Trophoblast cell (in vitro differentiated cells and primary cell): ENCODE measurements at regions not wholly inside any gene's neighbourhood (a gene's known extent, or its start where the extent isn't known, plus 50 kb on each side); places are given as distances from the start of the nearest gene placed in this dataset.
"Not testable (repeated sequence)": the region's sequence is repeated elsewhere in the genome, so short reads cannot be mapped to it uniquely, and the experiment has no call there.

Experiments used
- DNase-seq, 2 donors: peaks; one replicate each; pipeline ENCODE4 v3.0.0-alpha.2; 2016
- H2AFZ ChIP-seq: 2 replicates; pipeline ENCODE4 v1.6.1; 2013; ENCODE audit warnings: low read length, moderate library complexity, mild to moderate bottlenecking; ENCODE audit not compliant: insufficient read depth, poor library complexity
- H2AK5ac ChIP-seq: 2 replicates; pipeline ENCODE4 v1.6.1; 2013; ENCODE audit warnings: mild to moderate bottlenecking, low read length
- H2BK120ac ChIP-seq: 2 replicates; pipeline ENCODE4 v1.6.1; 2013; ENCODE audit warnings: low read length, mild to moderate bottlenecking, moderate library complexity; ENCODE audit not compliant: insufficient read depth, poor library complexity
- H2BK12ac ChIP-seq: 2 replicates; pipeline ENCODE4 v1.6.1; 2013; ENCODE audit warnings: mild to moderate bottlenecking, low read length, moderate library complexity
- H2BK5ac ChIP-seq: 2 replicates; pipeline ENCODE4 v1.6.1; 2013; ENCODE audit warnings: low read length, low read depth, moderate library complexity, mild to moderate bottlenecking; ENCODE audit not compliant: poor library complexity
- H3K14ac ChIP-seq: 2 replicates; pipeline ENCODE4 v1.6.1; 2013; ENCODE audit warnings: mild to moderate bottlenecking, low read length
- H3K18ac ChIP-seq: 2 replicates; pipeline ENCODE4 v1.6.1; 2013; ENCODE audit warnings: mild to moderate bottlenecking, low read length
- H3K23ac ChIP-seq: 2 replicates; pipeline ENCODE4 v1.6.1; 2013; ENCODE audit warnings: low read length
- H3K27ac ChIP-seq: 2 replicates; pipeline ENCODE4 v1.5.1; 2013; ENCODE audit warnings: low read depth, mild to moderate bottlenecking, inconsistent platforms, low read length, moderate library complexity
- H3K27me3 ChIP-seq: 2 replicates; pipeline ENCODE4 v1.6.1; 2013; ENCODE audit warnings: inconsistent platforms, mild to moderate bottlenecking, low read length, moderate library complexity; ENCODE audit not compliant: insufficient read depth
- H3K36me3 ChIP-seq, 2 experiments: 1 replicate in 1 of 2; 2 replicates in 1 of 2; pipeline ENCODE4 v1.6.1; 2013; ENCODE audit warnings: low read length in 2 of 2, mild to moderate bottlenecking in 2 of 2, moderate library complexity in 1 of 2; ENCODE audit not compliant: insufficient read depth in 2 of 2, control insufficient read depth in 1 of 2
- H3K4ac ChIP-seq: 2 replicates; pipeline ENCODE4 v1.6.1; 2013; ENCODE audit warnings: low read depth, mild to moderate bottlenecking, low read length, moderate library complexity
- H3K4me1 ChIP-seq, 2 experiments: 1 replicate in 1 of 2; 2 replicates in 1 of 2; pipeline ENCODE4 v1.6.1; 2013; ENCODE audit warnings: low read length in 2 of 2, mild to moderate bottlenecking in 2 of 2, moderate library complexity in 1 of 2; ENCODE audit not compliant: insufficient read depth in 2 of 2, control insufficient read depth in 1 of 2
- H3K4me2 ChIP-seq: 2 replicates; pipeline ENCODE4 v1.6.1; 2013; ENCODE audit warnings: inconsistent platforms, mild to moderate bottlenecking, low read length, moderate library complexity
- H3K4me3 ChIP-seq: 2 replicates; pipeline ENCODE4 v1.5.1; 2013; ENCODE audit warnings: mild to moderate bottlenecking, low read depth, low read length, inconsistent platforms
- H3K79me1 ChIP-seq: one replicate; pipeline ENCODE4 v1.6.1; 2013; ENCODE audit warnings: low read length
- H3K79me2 ChIP-seq: 2 replicates; pipeline ENCODE4 v1.6.1; 2013; ENCODE audit warnings: low read length, mild to moderate bottlenecking; ENCODE audit not compliant: control insufficient read depth, insufficient read depth, poor library complexity
- H3K9ac ChIP-seq: 2 replicates; pipeline ENCODE4 v1.6.1; 2013; ENCODE audit warnings: mild to moderate bottlenecking, low read length
- H3K9me3 ChIP-seq: 2 replicates; pipeline ENCODE4 v1.6.1; 2013; ENCODE audit warnings: low read depth, mild to moderate bottlenecking, control low read depth, inconsistent platforms, low read length; ENCODE audit not compliant: insufficient read depth
- H4K12ac ChIP-seq: 2 replicates; pipeline ENCODE4 v1.6.1; 2013; ENCODE audit warnings: low read depth, mild to moderate bottlenecking, low read length, moderate library complexity
- H4K8ac ChIP-seq: 2 replicates; pipeline ENCODE4 v1.6.1; 2013; ENCODE audit warnings: low read depth, mild to moderate bottlenecking, low read length, moderate library complexity
- H4K91ac ChIP-seq: one replicate; pipeline ENCODE4 v1.6.1; 2013; ENCODE audit warnings: low read depth, mild to moderate bottlenecking, low read length, moderate library complexity
- WGBS: extraction: QIAGEN DNeasy Blood & Tissue Kit; methylation state at CpG from one replicate; pipeline ENCODE4 v1.1.7; 2013; ENCODE audit warnings: missing lambda C conversion rate; ENCODE audit not compliant: insufficient read length, insufficient coverage; ENCODE audit errors: extremely low coverage; 5-methylcytosine and 5-hydroxymethylcytosine counted together

GRCh38 chr17:36690190-36690589 lies 88.8 kb downstream of the MRM1 start:
- no CpG with 5 or more reads among the region's 4 CpGs for WGBS
- H3K79me1 ChIP-seq, result no peaks in the 10 kb centered on the region
- no peaks in the 10 kb centered on the region for H3K36me3 ChIP-seq
- no peak overlapping the region for H3K4me2 ChIP-seq
- H3K27me3 ChIP-seq, result no peaks in the 10 kb centered on the region
- H2BK5ac ChIP-seq, result no peak overlapping the region
- H2AFZ ChIP-seq, result no peak overlapping the region
- H3K18ac ChIP-seq, result no peak overlapping the region
- H4K8ac ChIP-seq, result no peak overlapping the region
- H4K12ac ChIP-seq, result no peak overlapping the region
- H3K9me3 ChIP-seq, result no peaks in the 10 kb centered on the region
- no peak overlapping the region for H2AK5ac ChIP-seq
- no peak overlapping the region for H3K9ac ChIP-seq
- H4K91ac ChIP-seq, result no peak overlapping the region
- H3K23ac ChIP-seq, result peak overlapping the region; percentile 25
- H3K14ac ChIP-seq, result no peak overlapping the region
- no peaks in the 10 kb centered on the region for H3K4me1 ChIP-seq
- H3K4ac ChIP-seq, result no peak overlapping the region
- H2BK120ac ChIP-seq, result no peak overlapping the region
- H2BK12ac ChIP-seq, result no peak overlapping the region
- no peaks in the 10 kb centered on the region for H3K79me2 ChIP-seq
- no peak overlapping the region for H3K27ac ChIP-seq
- H3K4me3 ChIP-seq, result no peak overlapping the region
- no peak for DNase-seq

- Histone ChIP-seq H3K9ac (no peak overlapping the region), H3K79me2 (no peaks in the 10 kb centered on the region), H3K36me3 (no peaks in the 10 kb centered on the region), H3K14ac (no peak overlapping the region), H3K4me1 (no peaks in the 10 kb centered on the region), H4K12ac (no peak overlapping the region), H2BK120ac (no peak overlapping the region), H3K79me1 (no peaks in the 10 kb centered on the region), H2BK12ac (no peak overlapping the region), H3K27me3 (no peaks in the 10 kb centered on the region), H3K18ac (no peak overlapping the region), H3K4me2 (no peak overlapping the region), H3K9me3 (no peaks in the 10 kb centered on the region), H2BK5ac (no peak overlapping the region), H3K4ac (no peak overlapping the region), H3K27ac (no peak overlapping the region), H2AFZ (no peak overlapping the region), H4K8ac (no peak overlapping the region), H3K23ac (no peak overlapping the region), H3K4me3 (no peak overlapping the region), H2AK5ac (no peak overlapping the region), H4K91ac (no peak overlapping the region)
- no peak for DNase-seq
- WGBS, result no CpG with 5 or more reads among the region's 3 CpGs
Measured at GRCh38 chr17:36691606-36692005, 90.2 kb downstream of the MRM1 start.

- Histone ChIP-seq H3K36me3 (no peaks in the 10 kb centered on the region), H3K27me3 (no peaks in the 10 kb centered on the region), H3K4ac (no peak overlapping the region), H2AFZ (no peak overlapping the region), H2BK120ac (no peak overlapping the region), H3K14ac (no peak overlapping the region), H3K4me2 (no peak overlapping the region), H3K9me3 (peaks cover 1% of the 10 kb centered on the region), H3K79me1 (no peaks in the 10 kb centered on the region), H4K91ac (no peak overlapping the region), H3K27ac (no peak overlapping the region), H3K79me2 (no peaks in the 10 kb centered on the region), H2BK5ac (no peak overlapping the region), H3K9ac (no peak overlapping the region), H3K18ac (no peak overlapping the region), H2BK12ac (no peak overlapping the region), H3K4me1 (no peaks in the 10 kb centered on the region), H4K12ac (no peak overlapping the region), H3K4me3 (no peak overlapping the region), H2AK5ac (no peak overlapping the region), H3K23ac (no peak overlapping the region), H4K8ac (no peak overlapping the region)
- WGBS, result no CpG with 5 or more reads among the region's 3 CpGs
- no peak for DNase-seq
Measured at GRCh38 chr17:36695082-36695481, 93.7 kb downstream of the MRM1 start.

- H3K27me3 ChIP-seq, DNase-seq, H3K18ac ChIP-seq, H4K91ac ChIP-seq, H3K4me3 ChIP-seq, H3K14ac ChIP-seq, H3K36me3 ChIP-seq, H3K4me2 ChIP-seq, H2AFZ ChIP-seq, H2BK120ac ChIP-seq, H3K4me1 ChIP-seq, H3K23ac ChIP-seq, H2BK5ac ChIP-seq, H3K27ac ChIP-seq, H3K9ac ChIP-seq, H2BK12ac ChIP-seq, H3K79me2 ChIP-seq, H3K79me1 ChIP-seq, H4K12ac ChIP-seq, H2AK5ac ChIP-seq, H3K4ac ChIP-seq, H3K9me3 ChIP-seq, H4K8ac ChIP-seq: not testable (repeated sequence)
- WGBS, result no CpG with 5 or more reads among the region's 6 CpGs
Measured at GRCh38 chr17:36695710-36696109, 94.3 kb downstream of the MRM1 start.
